SK-N-SH treated with all-trans-retinoic acid at 6 μM for 48 hours (cell line): ENCODE measurements at regions not wholly inside any gene's neighbourhood (a gene's known extent, or its start where the extent isn't known, plus 50 kb on each side); places are given as distances from the start of the nearest gene placed in this dataset.

Experiments used
- BACH2 ChIP-seq: fragments of 250-450 bp; sonication (Bioruptor Pico); IDR thresholded peaks from 2 replicates; pipeline ENCODE4 v1.9.0; 2021; ENCODE audit warnings: mild to moderate bottlenecking, borderline replicate concordance
- CSDC2 ChIP-seq: fragments of 250-450 bp; sonication (Bioruptor Pico); IDR thresholded peaks from 2 replicates; pipeline ENCODE4 v1.5.0; 2020; ENCODE audit warnings: mild to moderate bottlenecking, moderate library complexity
- RARB ChIP-seq: fragments of 250-450 bp; sonication (Bioruptor Pico); IDR thresholded peaks from 2 replicates; pipeline ENCODE4 v1.8.0; 2021; ENCODE audit warnings: mild to moderate bottlenecking, moderate library complexity
- TOX ChIP-seq: fragments of 250-450 bp; sonication (Bioruptor Pico); IDR thresholded peaks from 2 replicates; pipeline ENCODE4 v1.8.0; 2021; ENCODE audit warnings: mild to moderate bottlenecking, moderate library complexity, borderline replicate concordance
- ZFP30 ChIP-seq: fragments of 450-650 bp; formaldehyde crosslinking; IDR thresholded peaks from 2 replicates; pipeline ENCODE4 v1.5.0; 2022; ENCODE audit warnings: mild to moderate bottlenecking, moderate library complexity
- ZNF8 ChIP-seq: fragments of 450-650 bp; formaldehyde crosslinking; IDR thresholded peaks from 2 replicates; pipeline ENCODE4 v1.5.0; 2020; ENCODE audit warnings: mild to moderate bottlenecking, moderate library complexity
- TF ChIP-seq, protein P1 (sequence below): fragments of 250-450 bp; sonication (Bioruptor Pico); IDR thresholded peaks from 2 replicates; pipeline ENCODE4 v1.8.0; 2020; ENCODE audit warnings: mild to moderate bottlenecking, moderate library complexity, borderline replicate concordance
- TF ChIP-seq, protein P2 (sequence below): fragments of 250-450 bp; sonication (Bioruptor Pico); IDR thresholded peaks from 2 replicates; pipeline ENCODE4 v1.5.1; 2020; ENCODE audit warnings: low read depth, mild to moderate bottlenecking, moderate library complexity
- TF ChIP-seq, protein P3 (sequence below): fragments of 250-450 bp; sonication (Bioruptor Pico); IDR thresholded peaks from 2 replicates; pipeline ENCODE4 v1.5.1; 2021; ENCODE audit warnings: mild to moderate bottlenecking, moderate library complexity

DNA sequence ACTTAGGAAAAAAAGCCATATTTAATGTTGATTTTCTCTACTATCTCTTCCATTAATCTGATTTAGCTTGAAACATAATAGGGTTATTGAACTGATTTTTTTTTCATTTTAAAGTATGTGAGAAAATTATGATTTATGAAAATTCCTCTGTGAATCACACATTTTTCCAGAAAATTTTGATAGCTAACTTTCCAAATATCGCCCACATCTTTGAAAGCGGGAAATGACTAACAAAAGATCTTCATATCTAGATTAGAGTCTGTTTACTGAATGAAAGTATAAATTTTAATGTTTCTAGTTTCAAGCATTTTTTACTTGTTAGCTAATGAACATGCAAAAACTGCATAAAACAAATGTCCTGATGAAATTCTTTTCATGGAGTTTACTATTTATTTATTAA is 97.4 kb downstream of the POSTN start:
- no peak for TF ChIP-seq ZNF8 (CRISPR knock-in tag)
- TF ChIP-seq, protein P1, sequence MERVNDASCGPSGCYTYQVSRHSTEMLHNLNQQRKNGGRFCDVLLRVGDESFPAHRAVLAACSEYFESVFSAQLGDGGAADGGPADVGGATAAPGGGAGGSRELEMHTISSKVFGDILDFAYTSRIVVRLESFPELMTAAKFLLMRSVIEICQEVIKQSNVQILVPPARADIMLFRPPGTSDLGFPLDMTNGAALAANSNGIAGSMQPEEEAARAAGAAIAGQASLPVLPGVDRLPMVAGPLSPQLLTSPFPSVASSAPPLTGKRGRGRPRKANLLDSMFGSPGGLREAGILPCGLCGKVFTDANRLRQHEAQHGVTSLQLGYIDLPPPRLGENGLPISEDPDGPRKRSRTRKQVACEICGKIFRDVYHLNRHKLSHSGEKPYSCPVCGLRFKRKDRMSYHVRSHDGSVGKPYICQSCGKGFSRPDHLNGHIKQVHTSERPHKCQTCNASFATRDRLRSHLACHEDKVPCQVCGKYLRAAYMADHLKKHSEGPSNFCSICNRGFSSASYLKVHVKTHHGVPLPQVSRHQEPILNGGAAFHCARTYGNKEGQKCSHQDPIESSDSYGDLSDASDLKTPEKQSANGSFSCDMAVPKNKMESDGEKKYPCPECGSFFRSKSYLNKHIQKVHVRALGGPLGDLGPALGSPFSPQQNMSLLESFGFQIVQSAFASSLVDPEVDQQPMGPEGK (CRISPR knock-in tag) = no peak
- TF ChIP-seq CSDC2 (CRISPR knock-in tag) = no peak
- TF ChIP-seq ZFP30 = no peak
- TF ChIP-seq BACH2 = no peak
- TF ChIP-seq, protein P2, sequence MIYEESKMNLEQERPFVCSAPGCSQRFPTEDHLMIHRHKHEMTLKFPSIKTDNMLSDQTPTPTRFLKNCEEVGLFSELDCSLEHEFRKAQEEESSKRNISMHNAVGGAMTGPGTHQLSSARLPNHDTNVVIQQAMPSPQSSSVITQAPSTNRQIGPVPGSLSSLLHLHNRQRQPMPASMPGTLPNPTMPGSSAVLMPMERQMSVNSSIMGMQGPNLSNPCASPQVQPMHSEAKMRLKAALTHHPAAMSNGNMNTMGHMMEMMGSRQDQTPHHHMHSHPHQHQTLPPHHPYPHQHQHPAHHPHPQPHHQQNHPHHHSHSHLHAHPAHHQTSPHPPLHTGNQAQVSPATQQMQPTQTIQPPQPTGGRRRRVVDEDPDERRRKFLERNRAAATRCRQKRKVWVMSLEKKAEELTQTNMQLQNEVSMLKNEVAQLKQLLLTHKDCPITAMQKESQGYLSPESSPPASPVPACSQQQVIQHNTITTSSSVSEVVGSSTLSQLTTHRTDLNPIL (CRISPR knock-in tag) = no peak
- no peak for TF ChIP-seq RARB (CRISPR knock-in tag)
- TF ChIP-seq, protein P3, sequence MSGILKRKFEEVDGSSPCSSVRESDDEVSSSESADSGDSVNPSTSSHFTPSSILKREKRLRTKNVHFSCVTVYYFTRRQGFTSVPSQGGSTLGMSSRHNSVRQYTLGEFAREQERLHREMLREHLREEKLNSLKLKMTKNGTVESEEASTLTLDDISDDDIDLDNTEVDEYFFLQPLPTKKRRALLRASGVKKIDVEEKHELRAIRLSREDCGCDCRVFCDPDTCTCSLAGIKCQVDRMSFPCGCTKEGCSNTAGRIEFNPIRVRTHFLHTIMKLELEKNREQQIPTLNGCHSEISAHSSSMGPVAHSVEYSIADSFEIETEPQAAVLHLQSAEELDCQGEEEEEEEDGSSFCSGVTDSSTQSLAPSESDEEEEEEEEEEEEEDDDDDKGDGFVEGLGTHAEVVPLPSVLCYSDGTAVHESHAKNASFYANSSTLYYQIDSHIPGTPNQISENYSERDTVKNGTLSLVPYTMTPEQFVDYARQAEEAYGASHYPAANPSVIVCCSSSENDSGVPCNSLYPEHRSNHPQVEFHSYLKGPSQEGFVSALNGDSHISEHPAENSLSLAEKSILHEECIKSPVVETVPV (CRISPR knock-in tag) = no peak
- no peak for TF ChIP-seq TOX (CRISPR knock-in tag)
